Psoas muscle (tissue), 7 donors: ENCODE measurements at regions not wholly inside any gene's neighbourhood (a gene's known extent, or its start where the extent isn't known, plus 50 kb on each side); places are given as distances from the start of the nearest gene placed in this dataset.

ENCODE experiments used
- ATAC-seq, 4 donors: fragments of 200-7000 bp; cut with Tn5 transposase; one replicate each; pipeline ENCODE4 v1.9.1; 2020; ENCODE audit warnings: moderate library complexity in 3 of 4, mild to moderate bottlenecking in 2 of 4
- DNase-seq, 2 donors: peaks; one replicate each; pipeline ENCODE4 v3.0.0-alpha.2; 2020
- H3K27ac ChIP-seq: fragments of 200-600 bp; one replicate; pipeline ENCODE4 v1.8.0; 2022
- H3K27me3 ChIP-seq, 3 donors: fragments of 200-600 bp in 1 of 3; one replicate each; pipeline versions ENCODE4 v1.6.1 to v1.8.0; 2013 to 2022; ENCODE audit warnings: low read length in 2 of 3, mild to moderate bottlenecking in 2 of 3, moderate library complexity in 1 of 3; ENCODE audit not compliant: insufficient read depth in 3 of 3
- H3K36me3 ChIP-seq, 2 donors: fragments of 200-600 bp in 1 of 2; one replicate each; pipeline versions ENCODE4 v1.6.1 to v1.8.0; 2013 to 2022; ENCODE audit warnings: low read depth in 1 of 2, mild to moderate bottlenecking in 1 of 2, moderate library complexity in 1 of 2; ENCODE audit not compliant: insufficient read depth in 1 of 2
- H3K4me1 ChIP-seq: fragments of 200-600 bp; one replicate; pipeline ENCODE4 v1.8.0; 2022
- H3K4me3 ChIP-seq: fragments of 200-600 bp; one replicate; pipeline ENCODE4 v1.8.0; 2022; ENCODE audit warnings: mild to moderate bottlenecking
- H3K9me3 ChIP-seq: fragments of 200-600 bp; one replicate; pipeline ENCODE4 v1.8.0; 2022
- WGBS, 3 donors: extraction: QIAGEN DNeasy Blood & Tissue Kit; methylation state at CpG; one replicate each; pipeline versions ENCODE4 v1.1.6 to v1.1.7; 2013; 5-methylcytosine and 5-hydroxymethylcytosine counted together
- intact Hi-C, 2 donors: fragments of 100-400 bp; cut with DNase I; formaldehyde crosslinking; loops; one replicate each; pipeline versions ENCODE4 v1.11.0 to v1.14.2; 2022
- TF ChIP-seq, protein P1 (sequence below): fragments of 200-600 bp; IDR thresholded peaks from one replicate; pipeline ENCODE4 v1.8.0; 2022; ENCODE audit warnings: antibody characterized with exemption
- donor health status: healthy with polysubstance abuse.
- donor health status: DM: no; HTN: no; CAD: no; lungs with moderate emphysema.
- donor health status: Bipolar disorder and iron deficiency.
- donor health status: healthy.
- donor health status: DM: yes; HTN: yes; CAD: no.
- donor health status: DM: no; HTN: no; CAD: no.
- donor health status: DM: yes; HTN: yes; CAD: no.

DNA sequence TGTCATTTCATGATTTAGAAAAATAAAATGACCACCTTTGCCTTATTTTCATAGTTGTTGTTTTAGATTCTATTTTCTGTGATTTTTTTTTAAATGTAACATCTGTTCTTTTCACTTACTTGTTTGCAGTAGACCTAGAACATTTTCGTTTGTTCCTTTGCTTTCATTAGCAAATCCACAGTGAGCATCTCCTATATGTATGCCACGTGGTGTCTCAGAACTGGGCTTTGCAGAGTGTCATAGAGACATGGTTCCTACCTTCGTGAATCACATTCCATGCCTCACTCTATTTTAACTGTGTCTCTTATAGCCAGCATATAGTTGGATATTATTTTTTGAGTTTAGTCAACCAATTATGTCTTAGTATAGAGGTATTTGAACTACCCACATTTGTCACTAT lies 118.2 kb downstream of the KLF13 start:
- H3K36me3 ChIP-seq: no peaks in the 10 kb centered on the region
- no peaks in the 10 kb centered on the region for H3K27me3 ChIP-seq
- DNase-seq: no peak
- no peaks in the 10 kb centered on the region for H3K9me3 ChIP-seq
- H3K4me1 ChIP-seq: peaks cover 19% of the 10 kb centered on the region
- 83 to 86% (median 85%) methylated on average over 3 of the region's 3 CpGs for WGBS, 3 donors
- ATAC-seq: no peak
- no peak overlapping the region for H3K27ac ChIP-seq
- intact Hi-C loops: no loop called here
- TF ChIP-seq, protein P1, sequence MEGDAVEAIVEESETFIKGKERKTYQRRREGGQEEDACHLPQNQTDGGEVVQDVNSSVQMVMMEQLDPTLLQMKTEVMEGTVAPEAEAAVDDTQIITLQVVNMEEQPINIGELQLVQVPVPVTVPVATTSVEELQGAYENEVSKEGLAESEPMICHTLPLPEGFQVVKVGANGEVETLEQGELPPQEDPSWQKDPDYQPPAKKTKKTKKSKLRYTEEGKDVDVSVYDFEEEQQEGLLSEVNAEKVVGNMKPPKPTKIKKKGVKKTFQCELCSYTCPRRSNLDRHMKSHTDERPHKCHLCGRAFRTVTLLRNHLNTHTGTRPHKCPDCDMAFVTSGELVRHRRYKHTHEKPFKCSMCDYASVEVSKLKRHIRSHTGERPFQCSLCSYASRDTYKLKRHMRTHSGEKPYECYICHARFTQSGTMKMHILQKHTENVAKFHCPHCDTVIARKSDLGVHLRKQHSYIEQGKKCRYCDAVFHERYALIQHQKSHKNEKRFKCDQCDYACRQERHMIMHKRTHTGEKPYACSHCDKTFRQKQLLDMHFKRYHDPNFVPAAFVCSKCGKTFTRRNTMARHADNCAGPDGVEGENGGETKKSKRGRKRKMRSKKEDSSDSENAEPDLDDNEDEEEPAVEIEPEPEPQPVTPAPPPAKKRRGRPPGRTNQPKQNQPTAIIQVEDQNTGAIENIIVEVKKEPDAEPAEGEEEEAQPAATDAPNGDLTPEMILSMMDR: no peak
- no peak overlapping the region for H3K4me3 ChIP-seq

DNA sequence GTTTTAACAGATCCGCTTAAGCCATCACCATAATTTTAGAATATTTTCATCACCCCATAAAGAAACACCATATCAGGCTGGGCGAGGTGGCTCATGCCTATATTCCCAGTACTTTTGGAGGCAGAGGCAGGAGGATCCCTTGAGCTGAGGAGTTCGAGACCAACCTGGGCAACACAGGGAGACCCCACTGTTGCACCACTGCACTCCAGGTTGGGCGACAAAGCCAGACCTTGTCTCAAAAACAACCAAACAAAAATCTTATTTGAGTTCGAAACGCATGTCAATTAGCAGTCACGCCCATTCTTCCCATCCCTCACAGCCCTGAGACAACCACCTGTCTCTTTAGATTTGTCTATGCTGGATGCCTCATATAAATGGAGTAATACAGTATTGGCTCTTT lies 119.9 kb downstream of the KLF13 start:
- intact Hi-C loops: no loop called here
- Histone ChIP-seq H3K4me1 (peaks cover 10% of the 10 kb centered on the region), H3K27me3 (no peaks in the 10 kb centered on the region), H3K9me3 (peaks cover 4% of the 10 kb centered on the region), H3K36me3 (no peaks in the 10 kb centered on the region), H3K4me3 (no peak overlapping the region), H3K27ac (no peak overlapping the region)
- WGBS, 3 donors: 81 to 90% (median 83%) methylated on average over 7 of the region's 7 CpGs
- DNase-seq (no peak), ATAC-seq (no peak)
- TF ChIP-seq, protein P1: no peak

DNA sequence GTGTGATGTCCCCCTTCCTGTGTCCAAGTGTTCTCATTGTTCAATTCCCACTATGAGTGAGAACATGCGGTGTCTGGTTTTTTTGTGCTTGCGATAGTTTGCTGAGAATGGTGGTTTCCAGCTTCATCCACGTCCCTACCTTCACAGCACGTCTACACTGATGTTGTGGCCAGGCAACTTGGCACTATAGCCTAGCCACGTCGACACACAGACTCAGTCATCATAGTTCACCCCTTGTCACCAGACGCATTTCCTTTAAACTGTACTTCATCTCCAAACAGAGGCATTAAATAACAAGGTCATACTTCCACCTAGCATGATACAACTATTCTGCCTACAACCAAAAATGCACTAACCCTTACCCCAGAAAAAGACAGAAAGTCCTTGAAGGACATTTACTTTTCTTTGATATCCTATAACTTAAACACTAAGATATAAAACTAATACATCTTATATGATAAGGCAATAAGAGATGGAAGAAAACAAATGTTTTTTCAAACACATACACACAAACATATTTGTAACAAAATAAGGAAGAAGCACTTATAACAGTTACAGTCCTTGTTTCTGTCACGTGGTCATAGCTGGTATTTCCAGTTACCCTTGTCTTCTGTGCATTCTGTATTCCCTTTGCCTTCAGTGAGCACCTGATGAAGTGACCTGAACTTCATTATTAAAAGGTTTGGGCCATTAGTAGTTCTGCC lies 121.4 kb downstream of the KLF13 start:
- Histone ChIP-seq H3K36me3 (no peaks in the 10 kb centered on the region), H3K27me3 (no peaks in the 10 kb centered on the region), H3K4me3 (no peak overlapping the region), H3K9me3 (peaks cover 6% of the 10 kb centered on the region), H3K27ac (no peak overlapping the region), H3K4me1 (peaks cover 2% of the 10 kb centered on the region)
- intact Hi-C loops: no loop called here
- DNase-seq (no peak), ATAC-seq (no peak)
- TF ChIP-seq, protein P1: no peak
- 79 to 86% (median 84%) methylated on average over 8 of the region's 8 CpGs for WGBS, 3 donors

DNA sequence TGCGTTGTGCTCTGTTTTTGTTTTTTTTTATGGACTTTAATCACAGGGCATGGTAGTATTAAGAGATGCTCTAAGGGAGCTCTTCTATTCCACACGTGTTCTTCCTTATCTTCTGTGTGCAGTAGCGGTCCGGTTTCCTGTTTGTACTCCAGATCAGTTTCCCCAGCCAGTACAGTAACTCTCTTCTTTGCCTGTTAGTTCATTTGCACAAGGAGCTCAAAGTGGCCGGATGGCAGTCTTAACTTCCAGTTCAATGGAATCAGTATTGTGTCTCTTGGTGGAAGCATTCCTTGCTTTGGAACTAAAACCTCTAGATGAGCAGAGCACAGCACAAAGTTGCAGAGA lies 122.0 kb downstream of the KLF13 start:
- peaks cover 6% of the 10 kb centered on the region for H3K9me3 ChIP-seq
- 67 to 74% (median 68%) methylated on average over 5 of the region's 5 CpGs for WGBS, 3 donors
- ATAC-seq (no peak), DNase-seq (no peak)
- no peaks in the 10 kb centered on the region for H3K36me3 ChIP-seq
- H3K27ac ChIP-seq: no peak overlapping the region
- no peak overlapping the region for H3K4me3 ChIP-seq
- intact Hi-C loops: no loop called here
- no peaks in the 10 kb centered on the region for H3K4me1 ChIP-seq
- H3K27me3 ChIP-seq: no peaks in the 10 kb centered on the region
- TF ChIP-seq, protein P1: no peak
